H1 (cell line): ENCODE measurements at regions not wholly inside any gene's neighbourhood (a gene's known extent, or its start where the extent isn't known, plus 50 kb on each side); places are given as distances from the start of the nearest gene placed in this dataset.

Experiments used
- CTCF ChIA-PET: fragments of 300-600 bp; sonication (Branson Sonifier 250); formaldehyde crosslinking; loops from one replicate; lab custom pipeline; 2021; ENCODE audit not compliant: partially characterized antibody; lab: Charles Lee
- POLR2A ChIA-PET: fragments of 300-600 bp; sonication (Branson Sonifier 250); formaldehyde crosslinking; loops from one replicate; lab custom pipeline; 2021; ENCODE audit warnings: inconsistent platforms; ENCODE audit not compliant: partially characterized antibody; lab: Charles Lee
- DNase-seq, 2 experiments: peaks; one replicate each; pipeline versions ENCODE4 v3.0.0 to v3.0.0-alpha.2; 2010 to 2022; ENCODE audit warnings: low spot score in 2 of 2, low read depth in 1 of 2, mixed read lengths in 1 of 2
- FAIRE-seq: peaks from 2 replicates; lab custom pipeline; 2011; peaks lifted over from hg19 to GRCh38; lab: Jason Lieb, UNC
- H2AFZ ChIP-seq: 2 replicates; pipeline ENCODE4 v1.8.1; 2012; ENCODE audit warnings: low read length, inconsistent platforms
- H2AK5ac ChIP-seq: 2 replicates; pipeline ENCODE4 v1.6.1; 2013; ENCODE audit warnings: low read depth, low read length
- H2BK120ac ChIP-seq: replicated peaks from 2 replicates; pipeline ENCODE3; 2013; ENCODE audit warnings: low read depth, low read length, inconsistent platforms
- H2BK12ac ChIP-seq: 2 replicates; pipeline ENCODE4 v1.6.1; 2013; ENCODE audit warnings: low read depth, low read length
- H2BK15ac ChIP-seq: 2 replicates; pipeline ENCODE4 v1.6.1; 2013; ENCODE audit warnings: low read length
- H2BK20ac ChIP-seq: 2 replicates; pipeline ENCODE4 v1.6.1; 2013; ENCODE audit warnings: low read length
- H2BK5ac ChIP-seq: 2 replicates; pipeline ENCODE4 v1.6.1; 2013; ENCODE audit warnings: low read depth, low read length
- H3K14ac ChIP-seq: 2 replicates; pipeline ENCODE4 v1.6.1; 2013; ENCODE audit warnings: inconsistent platforms; ENCODE audit not compliant: insufficient read length
- H3K18ac ChIP-seq: 2 replicates; pipeline ENCODE4 v1.6.1; 2013; ENCODE audit warnings: low read length; ENCODE audit errors: extremely low read depth
- H3K23ac ChIP-seq: 2 replicates; pipeline ENCODE4 v1.6.1; 2013; ENCODE audit warnings: inconsistent platforms; ENCODE audit not compliant: insufficient read length
- H3K23me2 ChIP-seq: 2 replicates; pipeline ENCODE4 v1.6.1; 2013; ENCODE audit warnings: low read depth, low read length
- H3K27ac ChIP-seq: 2 replicates; pipeline ENCODE4 v1.6.1; 2011; ENCODE audit warnings: low read depth, low read length, inconsistent platforms
- H3K27me3 ChIP-seq, 4 experiments: replicated peaks in 1 of 4; 1 replicate in 1 of 4; 2 replicates in 3 of 4; pipeline versions ENCODE4 v1.6.1 to v1.8.1; 2011 to 2013; ENCODE audit warnings: low read length in 3 of 4, mild to moderate bottlenecking in 3 of 4, inconsistent platforms in 2 of 4, mixed read lengths in 2 of 4, moderate library complexity in 1 of 4; ENCODE audit not compliant: control insufficient read depth in 3 of 4, insufficient read depth in 3 of 4; ENCODE audit errors: extremely low read depth in 1 of 4
- H3K36me3 ChIP-seq, 4 experiments: 2 replicates each; pipeline versions ENCODE4 v1.6.1 to v1.8.1; 2011 to 2013; ENCODE audit warnings: mild to moderate bottlenecking in 4 of 4, low read length in 3 of 4, moderate library complexity in 2 of 4, control low read depth in 1 of 4, inconsistent platforms in 1 of 4; ENCODE audit not compliant: insufficient read depth in 4 of 4, control insufficient read depth in 2 of 4
- H3K4ac ChIP-seq: replicated peaks from 2 replicates; pipeline ENCODE3; 2013; ENCODE audit warnings: low read length, low read depth, mixed read lengths, inconsistent platforms; ENCODE audit not compliant: insufficient read length
- H3K4me1 ChIP-seq, 4 experiments: replicated peaks in 1 of 4; 1 replicate in 1 of 4; 2 replicates in 3 of 4; pipeline versions ENCODE4 v1.6.1 to v1.8.1; 2011 to 2013; ENCODE audit warnings: low read length in 3 of 4, inconsistent platforms in 2 of 4, mixed read lengths in 1 of 4; ENCODE audit not compliant: insufficient read depth in 4 of 4, control insufficient read depth in 3 of 4
- H3K4me2 ChIP-seq, 2 experiments: 2 replicates each; pipeline versions ENCODE4 v1.6.1 to v1.8.1; 2011 to 2013; ENCODE audit warnings: low read depth in 2 of 2, low read length in 2 of 2, control low read depth in 1 of 2, inconsistent platforms in 1 of 2, mild to moderate bottlenecking in 1 of 2; ENCODE audit not compliant: insufficient read depth in 1 of 2
- H3K4me3 ChIP-seq, 4 experiments: fragments of 200-600, 300-600 bp in 1 of 4; sonication (generic), shearing (Covaris generic), sonication (Bioruptor Twin) in 1 of 4; 2 replicates each; pipeline versions ENCODE4 v1.5.1 to v1.8.1; 2011 to 2016; ENCODE audit warnings: low read length in 4 of 4, low read depth in 3 of 4, control low read depth in 2 of 4, inconsistent platforms in 2 of 4, mild to moderate bottlenecking in 2 of 4, mixed read lengths in 1 of 4, moderate library complexity in 1 of 4; ENCODE audit not compliant: insufficient read depth in 2 of 4; ENCODE audit errors: extremely low read depth in 1 of 4
- H3K56ac ChIP-seq: replicated peaks from 2 replicates; pipeline ENCODE3; 2013; ENCODE audit warnings: low read depth, mild to moderate bottlenecking, mixed read lengths, low read length, inconsistent platforms; ENCODE audit not compliant: insufficient read length
- H3K79me1 ChIP-seq: 2 replicates; pipeline ENCODE4 v1.6.1; 2013; ENCODE audit warnings: low read depth, low read length, control low read depth
- H3K79me2 ChIP-seq, 2 experiments: 2 replicates each; pipeline versions ENCODE4 v1.6.1 to v1.8.1; 2012 to 2013; ENCODE audit warnings: low read length in 2 of 2, mild to moderate bottlenecking in 2 of 2, inconsistent platforms in 1 of 2; ENCODE audit not compliant: insufficient read depth in 2 of 2, control insufficient read depth in 1 of 2
- H3K9ac ChIP-seq, 4 experiments: replicated peaks in 1 of 4; 1 replicate in 1 of 4; 2 replicates in 3 of 4; pipeline versions ENCODE4 v1.6.1 to v1.8.1; 2011 to 2013; ENCODE audit warnings: low read depth in 3 of 4, low read length in 3 of 4, control low read depth in 2 of 4, mild to moderate bottlenecking in 2 of 4, moderate library complexity in 2 of 4, inconsistent platforms in 1 of 4; ENCODE audit errors: extremely low read depth in 1 of 4
- H3K9me3 ChIP-seq, 2 experiments: 2 replicates each; pipeline versions ENCODE4 v1.6.1 to v1.8.1; 2012 to 2013; ENCODE audit warnings: mild to moderate bottlenecking in 2 of 2, moderate library complexity in 2 of 2, control low read depth in 1 of 2, inconsistent platforms in 1 of 2, low read depth in 1 of 2, low read length in 1 of 2, mixed read lengths in 1 of 2; ENCODE audit not compliant: insufficient read depth in 2 of 2
- H4K20me1 ChIP-seq, 2 experiments: replicated peaks in 1 of 2; 2 replicates each; pipeline versions ENCODE3 to v1.8.1; 2011 to 2013; ENCODE audit warnings: inconsistent platforms in 2 of 2, low read length in 2 of 2, mild to moderate bottlenecking in 1 of 2; ENCODE audit not compliant: insufficient read depth in 2 of 2, control insufficient read depth in 1 of 2
- H4K5ac ChIP-seq: 2 replicates; pipeline ENCODE4 v1.6.1; 2013; ENCODE audit warnings: low read length, low read depth, mixed read lengths, inconsistent platforms; ENCODE audit not compliant: insufficient read length
- H4K8ac ChIP-seq: 2 replicates; pipeline ENCODE4 v1.8.0; 2013; ENCODE audit warnings: mild to moderate bottlenecking, moderate library complexity, low read length, inconsistent platforms; ENCODE audit not compliant: insufficient read depth; ENCODE audit errors: extremely low read depth
- H4K91ac ChIP-seq: replicated peaks from 2 replicates; pipeline ENCODE3; 2013; ENCODE audit warnings: low read length, mixed read lengths, inconsistent platforms; ENCODE audit not compliant: insufficient read length
- CBX5 ChIP-seq: fragments of 300-800, 300-1000 bp; sonication (generic); IDR thresholded peaks from 2 replicates; pipeline ENCODE4 v1.7.1; 2016; ENCODE audit warnings: antibody characterized with exemption, low read length, low read depth
- EP300 ChIP-seq, 2 experiments: IDR thresholded peaks; 1 replicate in 1 of 2; 2 replicates in 1 of 2; pipeline ENCODE4 v1.6.1; 2011 to 2012; ENCODE audit warnings: low read depth in 2 of 2, low read length in 2 of 2, mild to moderate bottlenecking in 2 of 2, borderline replicate concordance in 1 of 2, inconsistent platforms in 1 of 2, moderate library complexity in 1 of 2
- FOSL1 ChIP-seq: IDR thresholded peaks from 2 replicates; pipeline ENCODE4 v1.6.1; 2011; ENCODE audit warnings: mild to moderate bottlenecking, low read depth, low read length, moderate library complexity; ENCODE audit not compliant: insufficient read depth
- HDAC2 ChIP-seq, 2 experiments: fragments of 300-600 bp in 1 of 2; sonication (generic) in 1 of 2; IDR thresholded peaks; 2 replicates each; pipeline ENCODE4 v1.6.1; 2011 to 2012; ENCODE audit warnings: low read depth in 2 of 2, low read length in 2 of 2, mild to moderate bottlenecking in 2 of 2, moderate library complexity in 2 of 2, borderline replicate concordance in 1 of 2, inconsistent platforms in 1 of 2
- JUN ChIP-seq: IDR thresholded peaks from 2 replicates; pipeline ENCODE4 v1.6.1; 2011; ENCODE audit warnings: low read depth, mild to moderate bottlenecking, improper control_type of control experiment, low read length
- JUND ChIP-seq: IDR thresholded peaks from 2 replicates; pipeline ENCODE4 v1.6.1; 2011; ENCODE audit warnings: mild to moderate bottlenecking, improper control_type of control experiment, low read length
- KDM1A ChIP-seq: fragments of 200-600, 300-600 bp; sonication (generic); IDR thresholded peaks from 2 replicates; pipeline ENCODE4 v1.7.1; 2016; ENCODE audit warnings: mild to moderate bottlenecking, low read length, borderline replicate concordance
- PHF8 ChIP-seq: fragments of 200-600 bp; sonication (generic); conservative IDR thresholded peaks from 2 replicates; pipeline ENCODE4 v1.7.1; 2012; ENCODE audit warnings: low read depth, mild to moderate bottlenecking, inconsistent platforms, low read length, moderate library complexity
- POLR2AphosphoS5 ChIP-seq: IDR thresholded peaks from 2 replicates; pipeline ENCODE4 v1.6.1; 2011; ENCODE audit warnings: low read depth, low read length
- SIX5 ChIP-seq: IDR thresholded peaks from 2 replicates; pipeline ENCODE4 v1.6.1; 2011; ENCODE audit warnings: mild to moderate bottlenecking, low read depth, low read length
- SRF ChIP-seq: IDR thresholded peaks from 2 replicates; pipeline ENCODE4 v1.6.1; 2011; ENCODE audit warnings: mild to moderate bottlenecking, low read depth, low read length, moderate library complexity
- TEAD4 ChIP-seq: IDR thresholded peaks from 2 replicates; pipeline ENCODE4 v1.6.1; 2012; ENCODE audit warnings: low read depth, low read length, inconsistent platforms, mixed read lengths
- TF ChIP-seq, protein P1 (sequence below), 3 experiments: IDR thresholded peaks; 1 replicate in 2 of 3; 2 replicates in 1 of 3; pipeline versions ENCODE4 v1.5.1 to v1.6.1; 2011; ENCODE audit warnings: low read length in 3 of 3, mild to moderate bottlenecking in 3 of 3, inconsistent platforms in 2 of 3, low read depth in 1 of 3, moderate library complexity in 1 of 3; ENCODE audit not compliant: insufficient read depth in 1 of 3; ENCODE audit errors: control extremely low read depth in 1 of 3

GRCh38 chr14:28695109-28695508, 71.5 kb upstream of the FOXG1 start:
- Histone ChIP-seq H2BK12ac (no peak overlapping the region), H2AK5ac (no peak overlapping the region), H2BK120ac (no peak overlapping the region), H2BK20ac (no peak overlapping the region), H4K20me1 (no peaks in the 10 kb centered on the region), H3K79me2 (no peaks in the 10 kb centered on the region), H3K23me2 (no peaks in the 10 kb centered on the region), H3K27ac (no peak overlapping the region), H3K36me3 (no peaks in the 10 kb centered on the region), H3K27me3 (no peaks in the 10 kb centered on the region), H3K4ac (no peak overlapping the region), H4K8ac (no peak overlapping the region), H3K79me1 (no peaks in the 10 kb centered on the region), H3K4me1 (no peaks in the 10 kb centered on the region), H4K91ac (no peak overlapping the region), H2BK15ac (no peak overlapping the region), H3K9ac (no peak overlapping the region), H3K14ac (no peak overlapping the region), H3K23ac (no peak overlapping the region), H3K18ac (no peak overlapping the region), H3K56ac (no peak overlapping the region), H3K4me3 (no peak overlapping the region), H3K9me3 (no peaks in the 10 kb centered on the region), H2AFZ (no peak overlapping the region), H3K4me2 (no peak overlapping the region), H2BK5ac (no peak overlapping the region), H4K5ac (no peak overlapping the region)
- ChIA-PET POLR2A (no interaction called here), CTCF (no interaction called here)
- FAIRE-seq (no peak), DNase-seq (no peak)
- TF ChIP-seq PHF8 (no peak), FOSL1 (no peak), TEAD4 (no peak), CBX5 (no peak), JUND (no peak), SRF (no peak), HDAC2 (IDR thresholded peaks at IDR 0.05; ENCODE audit: borderline replicate concordance in 1 of 2, low read depth in 2 of 2, low read length in 2 of 2) (no peak), KDM1A (no peak), POLR2AphosphoS5 (no peak), EP300 (IDR thresholded peaks at IDR 0.05; ENCODE audit: borderline replicate concordance in 1 of 2, low read depth in 2 of 2, low read length in 2 of 2) (no peak), JUN (no peak), SIX5 (no peak)
- TF ChIP-seq, protein P1, sequence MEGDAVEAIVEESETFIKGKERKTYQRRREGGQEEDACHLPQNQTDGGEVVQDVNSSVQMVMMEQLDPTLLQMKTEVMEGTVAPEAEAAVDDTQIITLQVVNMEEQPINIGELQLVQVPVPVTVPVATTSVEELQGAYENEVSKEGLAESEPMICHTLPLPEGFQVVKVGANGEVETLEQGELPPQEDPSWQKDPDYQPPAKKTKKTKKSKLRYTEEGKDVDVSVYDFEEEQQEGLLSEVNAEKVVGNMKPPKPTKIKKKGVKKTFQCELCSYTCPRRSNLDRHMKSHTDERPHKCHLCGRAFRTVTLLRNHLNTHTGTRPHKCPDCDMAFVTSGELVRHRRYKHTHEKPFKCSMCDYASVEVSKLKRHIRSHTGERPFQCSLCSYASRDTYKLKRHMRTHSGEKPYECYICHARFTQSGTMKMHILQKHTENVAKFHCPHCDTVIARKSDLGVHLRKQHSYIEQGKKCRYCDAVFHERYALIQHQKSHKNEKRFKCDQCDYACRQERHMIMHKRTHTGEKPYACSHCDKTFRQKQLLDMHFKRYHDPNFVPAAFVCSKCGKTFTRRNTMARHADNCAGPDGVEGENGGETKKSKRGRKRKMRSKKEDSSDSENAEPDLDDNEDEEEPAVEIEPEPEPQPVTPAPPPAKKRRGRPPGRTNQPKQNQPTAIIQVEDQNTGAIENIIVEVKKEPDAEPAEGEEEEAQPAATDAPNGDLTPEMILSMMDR (IDR thresholded peaks at IDR 0.05; ENCODE audit: control extremely low read depth in 1 of 3, insufficient read depth in 1 of 3, low read depth in 1 of 3, low read length in 3 of 3): no peak
